ENCODE measurements at regions not wholly inside any gene's neighbourhood (a gene's known extent, or its start where the extent isn't known, plus 50 kb on each side); places are given as distances from the start of the nearest gene placed in this dataset.
"Not testable (repeated sequence)": the region's sequence is repeated elsewhere in the genome, so short reads cannot be mapped to it uniquely, and the experiment has no call there.

- DNase-seq = no peak
Measured at GRCh38 chrX:73940893-73941470, 88.5 kb upstream of the XIST start.

GRCh38 chrX:73937843-73938242, 85.3 kb upstream of the XIST start:
- not testable (repeated sequence) for DNase-seq

GRCh38 chrX:73932522-73932921, 80.0 kb upstream of the XIST start:
- no peak for DNase-seq

GRCh38 chrX:73930300-73930699, 77.8 kb upstream of the XIST start:
- no peak for DNase-seq

GRCh38 chrX:73922856-73923455, 70.4 kb upstream of the XIST start:
- no peak for DNase-seq

GRCh38 chrX:73916931-73917667, 64.6 kb upstream of the XIST start:
- no peak for DNase-seq

- no peak for DNase-seq
Measured at GRCh38 chrX:73916489-73916888, 64.0 kb upstream of the XIST start.

- DNase-seq = not testable (repeated sequence)
Measured at GRCh38 chrX:73914792-73915191, 62.3 kb upstream of the XIST start.

GRCh38 chrX:73913580-73913979, 61.1 kb upstream of the XIST start:
- DNase-seq = no peak

- not testable (repeated sequence) for DNase-seq
Measured at GRCh38 chrX:73911946-73912345, 59.4 kb upstream of the XIST start.

GRCh38 chrX:73905749-73906374, 53.3 kb upstream of the XIST start:
- DNase-seq = not testable (repeated sequence)

- DNase-seq = no peak
Measured at GRCh38 chrX:73903941-73904340, 51.4 kb upstream of the XIST start.

Measured in NCI-H2081 treated with DMSO at 0.1 percent for 48 hours (cell line).